CD4-positive, alpha-beta memory T cell (primary cell): ENCODE measurements at regions not wholly inside any gene's neighbourhood (a gene's known extent, or its start where the extent isn't known, plus 50 kb on each side); places are given as distances from the start of the nearest gene placed in this dataset.
"Not testable (repeated sequence)": the region's sequence is repeated elsewhere in the genome, so short reads cannot be mapped to it uniquely, and the experiment has no call there.

Experiments
- CTCF ChIA-PET: fragments of 350-600 bp; sonication (Branson Sonifier 250); formaldehyde crosslinking; loops from one replicate; lab custom pipeline; 2021; ENCODE audit warnings: inconsistent platforms; ENCODE audit not compliant: partially characterized antibody; lab: Charles Lee
- POLR2A ChIA-PET: fragments of 350-600 bp; sonication (Branson Sonifier 250); formaldehyde crosslinking; loops from one replicate; lab custom pipeline; 2021; ENCODE audit not compliant: partially characterized antibody; lab: Charles Lee
- DNase-seq, 5 donors: peaks; one replicate each; pipeline versions ENCODE4 v3.0.0 to v3.0.0-alpha.2; 2020 to 2022; ENCODE audit warnings: mixed read lengths in 1 of 5
- H3K27ac ChIP-seq: one replicate; pipeline ENCODE4 v1.7.0; 2013; ENCODE audit warnings: low read depth, low read length
- H3K27me3 ChIP-seq: 2 replicates; pipeline ENCODE4 v1.7.0; 2013; ENCODE audit warnings: mild to moderate bottlenecking, low read length, moderate library complexity; ENCODE audit not compliant: insufficient read depth
- H3K36me3 ChIP-seq: 2 replicates; pipeline ENCODE4 v1.7.0; 2013; ENCODE audit warnings: mild to moderate bottlenecking, low read length, moderate library complexity; ENCODE audit not compliant: insufficient read depth
- H3K4me1 ChIP-seq: 2 replicates; pipeline ENCODE4 v1.7.0; 2013; ENCODE audit warnings: mild to moderate bottlenecking, low read length, moderate library complexity; ENCODE audit not compliant: insufficient read depth
- H3K4me3 ChIP-seq, 2 donors: one replicate each; pipeline ENCODE4 v1.7.0; 2013; ENCODE audit warnings: low read length in 2 of 2, mild to moderate bottlenecking in 1 of 2
- H3K9me3 ChIP-seq, 2 donors: one replicate each; pipeline ENCODE4 v1.7.0; 2013; ENCODE audit warnings: low read length in 2 of 2, control low read depth in 1 of 2; ENCODE audit not compliant: control insufficient read depth in 1 of 2
- H3K27ac Mint-ChIP-seq, 7 donors: one replicate each; pipeline ENCODE4 v1.8.0; 2020 to 2021; ENCODE audit warnings: mixed read lengths in 7 of 7, mild to moderate bottlenecking in 6 of 7, inconsistent platforms in 3 of 7, moderate library complexity in 3 of 7
- H3K27me3 Mint-ChIP-seq, 2 donors: one replicate each; pipeline ENCODE4 v1.8.0; 2020 to 2021; ENCODE audit warnings: mixed read lengths in 2 of 2
- H3K36me3 Mint-ChIP-seq, 2 donors: one replicate each; pipeline ENCODE4 v1.8.0; 2020 to 2021; ENCODE audit warnings: mixed read lengths in 2 of 2, inconsistent platforms in 1 of 2, mild to moderate bottlenecking in 1 of 2
- H3K4me1 Mint-ChIP-seq, 4 donors: one replicate each; pipeline ENCODE4 v1.8.0; 2020 to 2021; ENCODE audit warnings: mixed read lengths in 4 of 4, mild to moderate bottlenecking in 1 of 4
- H3K4me3 Mint-ChIP-seq, 8 donors: one replicate each; pipeline ENCODE4 v1.8.0; 2020 to 2021; ENCODE audit warnings: mixed read lengths in 8 of 8, mild to moderate bottlenecking in 7 of 8, moderate library complexity in 6 of 8, inconsistent platforms in 3 of 8
- H3K9me3 Mint-ChIP-seq, 8 donors: one replicate each; pipeline ENCODE4 v1.8.0; 2020 to 2021; ENCODE audit warnings: mixed read lengths in 8 of 8, mild to moderate bottlenecking in 5 of 8, inconsistent platforms in 3 of 8, moderate library complexity in 1 of 8
- intact Hi-C: fragments of 100-400 bp; cut with micrococcal nuclease; formaldehyde crosslinking; loops from one replicate; pipeline ENCODE4 v1.15.1; 2023

DNA sequence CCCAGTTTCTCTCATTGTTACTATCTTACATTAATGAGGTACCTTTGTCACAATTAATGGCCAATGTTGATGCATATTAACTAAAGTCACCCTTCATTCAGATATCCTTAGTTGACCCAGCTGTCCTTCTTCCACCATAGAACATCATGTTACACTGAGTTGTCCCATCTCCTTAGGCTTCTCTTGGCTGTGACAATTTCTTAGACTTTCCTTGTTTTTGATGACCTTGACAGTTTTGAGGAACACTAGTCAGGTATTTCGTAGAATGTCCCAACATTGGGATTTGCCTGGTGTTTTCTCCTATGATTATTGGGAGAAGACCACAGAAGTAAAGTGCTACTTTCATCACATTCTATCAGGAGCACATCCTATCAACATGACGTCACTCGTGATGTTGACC is 261.8 kb downstream of the BCL2L11 start:
- H3K27me3 ChIP-seq, H3K4me1 Mint-ChIP-seq, H3K9me3 Mint-ChIP-seq, H3K36me3 Mint-ChIP-seq, H3K4me3 ChIP-seq, H3K36me3 ChIP-seq, intact Hi-C loops, H3K4me1 ChIP-seq, H3K27ac ChIP-seq, H3K4me3 Mint-ChIP-seq, H3K9me3 ChIP-seq, DNase-seq, H3K27me3 Mint-ChIP-seq, H3K27ac Mint-ChIP-seq, CTCF ChIA-PET, POLR2A ChIA-PET: not testable (repeated sequence)

DNA sequence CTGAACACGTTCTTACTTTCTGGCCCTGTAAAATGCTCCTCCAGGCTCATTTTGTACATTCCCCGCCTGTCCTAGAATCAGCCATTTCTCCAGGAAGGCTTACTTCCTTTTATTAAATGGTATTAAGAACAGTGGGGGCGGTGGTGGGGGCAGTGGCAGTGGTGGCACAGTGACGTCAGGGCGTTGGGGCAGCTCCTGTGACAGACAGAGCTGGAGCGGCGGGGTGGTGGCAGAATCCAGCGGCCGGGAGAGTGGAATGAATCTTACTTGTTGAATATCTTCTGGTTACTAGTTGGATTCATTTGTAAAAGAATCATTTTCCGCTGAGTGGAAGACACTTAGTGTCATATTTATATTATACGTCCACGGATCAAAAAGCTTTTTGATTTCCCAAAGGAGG is 262.6 kb downstream of the BCL2L11 start:
- H3K27ac Mint-ChIP-seq, CTCF ChIA-PET, H3K36me3 Mint-ChIP-seq, H3K9me3 Mint-ChIP-seq, H3K4me3 Mint-ChIP-seq, H3K27ac ChIP-seq, H3K27me3 Mint-ChIP-seq, H3K36me3 ChIP-seq, POLR2A ChIA-PET, intact Hi-C loops, H3K4me1 ChIP-seq, H3K27me3 ChIP-seq, DNase-seq, H3K4me3 ChIP-seq, H3K9me3 ChIP-seq, H3K4me1 Mint-ChIP-seq: not testable (repeated sequence)

DNA sequence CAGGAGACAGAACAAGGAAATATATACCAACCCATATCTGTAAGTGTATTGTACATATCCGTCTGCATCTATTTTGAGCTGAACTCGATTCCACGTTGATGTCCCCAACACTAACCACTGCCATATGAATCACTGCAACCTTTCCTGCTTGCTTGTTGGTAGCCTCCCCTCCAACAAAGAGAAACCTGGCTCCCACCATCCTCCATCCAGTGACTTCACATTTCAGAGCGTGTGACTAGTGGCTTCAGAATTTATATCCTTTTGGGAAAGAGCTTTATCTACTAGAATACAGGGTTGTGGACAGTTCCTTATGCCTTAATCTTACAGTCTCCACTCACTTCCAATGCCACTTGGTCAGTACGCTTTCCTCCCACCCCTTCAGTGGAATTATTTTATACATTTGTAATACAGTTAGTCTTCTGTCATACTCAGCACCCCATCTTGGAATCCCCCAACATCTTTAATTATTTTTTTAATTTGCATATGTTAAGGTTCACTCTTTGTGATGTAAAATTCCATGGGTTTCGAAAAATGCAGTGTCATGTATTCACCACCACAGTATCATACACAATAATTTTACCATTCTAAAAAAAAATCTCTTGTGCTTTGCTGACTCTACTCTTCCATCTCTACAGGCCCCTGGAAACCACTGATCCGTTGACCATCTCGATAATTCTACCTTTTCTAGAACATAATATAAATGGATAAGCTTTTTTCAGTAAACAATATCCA is 264.7 kb downstream of the BCL2L11 start:
- H3K27ac Mint-ChIP-seq, H3K4me3 Mint-ChIP-seq, H3K9me3 ChIP-seq, H3K9me3 Mint-ChIP-seq, H3K27me3 ChIP-seq, H3K4me3 ChIP-seq, intact Hi-C loops, H3K4me1 Mint-ChIP-seq, CTCF ChIA-PET, H3K27me3 Mint-ChIP-seq, H3K4me1 ChIP-seq, DNase-seq, POLR2A ChIA-PET, H3K36me3 ChIP-seq, H3K36me3 Mint-ChIP-seq, H3K27ac ChIP-seq: not testable (repeated sequence)

DNA sequence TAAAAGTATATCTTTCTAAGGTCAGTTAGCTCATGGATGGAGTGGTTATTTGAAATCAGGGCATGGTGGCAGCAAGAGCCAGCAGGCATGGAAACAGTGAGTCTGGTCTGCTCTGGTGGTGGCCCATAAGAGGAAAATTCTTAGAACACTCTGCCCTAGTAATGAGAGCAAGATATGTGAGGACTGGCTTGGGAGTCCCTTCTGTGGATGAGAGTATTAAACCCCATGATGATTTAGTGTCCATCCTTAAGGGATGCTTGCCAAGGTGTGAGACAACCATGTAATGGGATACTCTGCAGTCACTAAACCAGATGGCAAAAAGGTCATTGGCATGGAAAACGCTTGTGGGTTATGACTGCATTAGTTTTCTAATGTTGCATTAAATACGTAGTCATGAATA is 269.9 kb downstream of the BCL2L11 start:
- H3K4me3 ChIP-seq, H3K9me3 Mint-ChIP-seq, H3K27ac ChIP-seq, H3K27ac Mint-ChIP-seq, POLR2A ChIA-PET, H3K27me3 Mint-ChIP-seq, H3K36me3 ChIP-seq, DNase-seq, intact Hi-C loops, H3K4me3 Mint-ChIP-seq, H3K4me1 ChIP-seq, H3K27me3 ChIP-seq, H3K36me3 Mint-ChIP-seq, H3K4me1 Mint-ChIP-seq, CTCF ChIA-PET, H3K9me3 ChIP-seq: not testable (repeated sequence)

DNA sequence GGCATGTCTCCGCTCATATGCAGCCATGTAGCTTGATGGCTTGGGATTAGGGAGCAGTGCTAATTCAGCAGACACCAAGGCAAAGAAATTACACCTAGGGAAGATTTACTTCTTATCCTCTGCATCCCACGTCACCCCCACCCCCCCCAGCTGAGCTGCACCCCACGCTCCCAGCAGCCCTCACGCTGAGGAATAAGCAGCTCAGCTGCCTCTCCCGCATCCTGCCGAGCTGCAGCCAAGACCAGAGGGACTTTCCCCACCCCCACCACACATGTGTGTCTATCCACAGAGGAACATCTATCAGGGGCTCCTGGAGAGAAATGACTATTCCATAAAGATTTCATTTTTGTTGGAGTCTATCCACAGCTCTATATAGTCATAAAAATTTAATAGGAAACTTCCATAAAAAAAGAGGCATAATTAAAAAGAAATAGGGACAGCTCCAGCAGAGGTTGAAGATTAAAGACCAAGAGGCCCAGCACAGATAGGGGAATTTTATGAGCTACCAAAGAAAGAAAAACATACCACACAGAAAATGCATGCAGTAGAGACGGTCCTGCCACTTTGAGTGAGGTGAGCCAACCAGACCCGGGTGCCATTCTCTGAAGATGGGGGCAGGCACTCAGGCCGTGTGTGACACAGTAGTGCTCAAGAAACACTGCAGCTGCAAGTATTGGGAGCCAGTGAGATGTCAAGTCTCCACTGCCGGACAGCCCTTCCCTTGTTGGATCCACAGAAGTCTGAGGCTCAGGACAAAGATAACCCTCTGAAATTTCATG is 274.8 kb downstream of the BCL2L11 start:
- H3K27ac ChIP-seq, H3K9me3 Mint-ChIP-seq, H3K9me3 ChIP-seq, H3K36me3 Mint-ChIP-seq, H3K4me1 ChIP-seq, H3K27me3 Mint-ChIP-seq, H3K27me3 ChIP-seq, intact Hi-C loops, CTCF ChIA-PET, H3K36me3 ChIP-seq, POLR2A ChIA-PET, H3K27ac Mint-ChIP-seq, H3K4me3 ChIP-seq, H3K4me1 Mint-ChIP-seq: not testable (repeated sequence)
- DNase-seq = peak in 3 of 5 donors; percentile 4 to 62 (median 37)
- peak overlapping the region in 1 of 8 donors; percentile 22 for H3K4me3 Mint-ChIP-seq

DNA sequence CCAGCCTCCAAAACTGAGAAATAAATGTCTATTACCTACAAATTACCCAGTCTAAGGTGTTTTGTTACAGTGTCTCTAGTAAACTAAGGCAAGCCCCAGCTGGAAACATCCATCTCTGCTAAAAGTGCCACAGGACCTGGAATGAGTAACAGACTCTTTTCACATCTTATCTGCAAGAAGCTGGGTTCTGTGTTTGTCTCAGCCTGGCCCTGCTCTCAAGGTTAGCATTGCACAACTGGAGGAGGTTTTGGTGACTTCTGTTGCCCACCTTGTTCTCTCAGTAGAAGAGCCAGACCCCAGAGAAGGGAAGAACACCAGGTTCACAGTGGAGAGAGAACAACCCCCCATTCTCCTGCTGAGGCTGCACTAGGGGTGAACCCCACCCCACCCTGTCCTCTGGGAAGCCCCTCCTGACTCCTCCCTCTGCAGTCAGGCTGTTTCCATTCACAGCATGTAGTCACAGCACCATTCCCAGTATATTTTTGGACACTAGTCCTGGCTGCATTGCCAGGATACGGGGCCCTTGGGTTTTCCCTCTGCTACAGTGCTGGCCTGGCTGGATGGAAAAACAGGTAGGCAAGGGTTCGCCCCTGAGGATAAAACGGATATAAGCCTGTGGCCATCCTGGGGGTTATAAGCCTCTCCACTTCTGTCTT is 280.0 kb downstream of the BCL2L11 start:
- intact Hi-C loops, DNase-seq, H3K27ac ChIP-seq, H3K36me3 ChIP-seq, H3K27me3 ChIP-seq, POLR2A ChIA-PET, H3K4me3 Mint-ChIP-seq, H3K27ac Mint-ChIP-seq, H3K4me3 ChIP-seq, H3K4me1 ChIP-seq, H3K36me3 Mint-ChIP-seq, H3K4me1 Mint-ChIP-seq, H3K9me3 Mint-ChIP-seq, H3K27me3 Mint-ChIP-seq, H3K9me3 ChIP-seq, CTCF ChIA-PET: not testable (repeated sequence)

DNA sequence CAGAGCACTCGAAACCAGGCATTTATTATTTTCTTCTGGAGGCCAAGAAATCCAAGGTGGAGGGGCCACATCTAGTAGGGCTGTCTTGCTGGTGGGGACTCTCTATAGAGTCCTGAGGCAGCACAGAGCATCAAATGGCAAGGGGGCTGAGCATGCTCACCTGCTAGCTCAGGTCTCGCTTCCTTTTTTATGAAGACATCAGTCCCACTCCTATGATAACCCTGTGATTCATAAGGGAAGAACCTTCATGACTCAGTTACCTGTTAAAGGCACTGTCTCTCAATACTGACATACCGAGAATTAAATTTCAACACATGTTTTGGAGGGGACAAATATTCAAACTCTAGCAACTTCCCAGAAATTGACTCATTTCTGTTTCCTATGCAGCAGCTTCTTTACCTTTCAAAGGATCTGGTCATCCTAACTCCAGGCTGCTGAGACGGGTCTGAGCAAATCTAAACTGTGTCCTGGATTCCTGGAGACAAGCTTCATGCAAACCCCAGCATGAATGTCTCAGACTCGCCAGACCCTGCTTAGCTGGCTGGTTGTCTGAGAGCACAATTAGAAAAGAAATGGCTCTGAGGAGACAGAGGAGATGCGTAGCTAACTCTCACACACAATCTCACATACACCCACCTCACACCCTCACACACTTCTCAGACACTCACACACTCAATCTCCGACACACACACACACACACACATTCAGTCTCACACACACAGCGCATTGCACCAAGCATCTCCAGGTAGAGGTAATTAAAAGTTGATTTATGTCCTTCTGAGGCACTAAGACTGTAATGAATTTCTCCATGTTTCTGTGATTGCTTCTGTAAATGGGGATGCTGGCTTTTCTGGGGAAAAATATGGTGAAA is 280.8 kb downstream of the BCL2L11 start:
- H3K4me3 Mint-ChIP-seq, H3K4me1 ChIP-seq, DNase-seq, H3K27me3 ChIP-seq, H3K36me3 Mint-ChIP-seq, H3K27ac ChIP-seq, POLR2A ChIA-PET, CTCF ChIA-PET, H3K4me1 Mint-ChIP-seq, H3K36me3 ChIP-seq, H3K4me3 ChIP-seq, H3K9me3 Mint-ChIP-seq, H3K9me3 ChIP-seq, H3K27me3 Mint-ChIP-seq, intact Hi-C loops: not testable (repeated sequence)
- peak overlapping the region in 1 of 7 donors; percentile 35 for H3K27ac Mint-ChIP-seq
